ENCODE measurements at regions not wholly inside any gene's neighbourhood (a gene's known extent, or its start where the extent isn't known, plus 50 kb on each side); places are given as distances from the start of the nearest gene placed in this dataset.

DNA sequence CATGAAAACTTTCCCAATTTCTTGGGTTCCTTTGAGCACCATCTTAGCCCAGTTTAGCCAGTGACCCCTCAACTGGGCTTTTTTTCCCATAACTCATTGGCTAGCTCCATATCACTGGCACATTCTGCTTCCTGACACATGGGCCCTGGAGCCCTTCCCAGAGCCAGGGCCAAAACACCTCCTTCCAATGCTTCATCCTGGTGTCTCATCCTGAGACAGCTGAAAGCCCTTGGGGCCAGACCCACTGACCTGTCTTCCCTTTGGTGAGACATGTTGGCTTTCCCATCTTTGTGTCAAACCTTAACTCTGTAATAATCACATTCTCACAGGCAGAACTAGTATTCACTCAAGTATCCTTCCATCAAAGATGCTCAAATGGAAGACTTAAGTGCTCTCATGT is 82.6 kb upstream of the SMAD3 start:
- TF ChIP-seq, protein P1, sequence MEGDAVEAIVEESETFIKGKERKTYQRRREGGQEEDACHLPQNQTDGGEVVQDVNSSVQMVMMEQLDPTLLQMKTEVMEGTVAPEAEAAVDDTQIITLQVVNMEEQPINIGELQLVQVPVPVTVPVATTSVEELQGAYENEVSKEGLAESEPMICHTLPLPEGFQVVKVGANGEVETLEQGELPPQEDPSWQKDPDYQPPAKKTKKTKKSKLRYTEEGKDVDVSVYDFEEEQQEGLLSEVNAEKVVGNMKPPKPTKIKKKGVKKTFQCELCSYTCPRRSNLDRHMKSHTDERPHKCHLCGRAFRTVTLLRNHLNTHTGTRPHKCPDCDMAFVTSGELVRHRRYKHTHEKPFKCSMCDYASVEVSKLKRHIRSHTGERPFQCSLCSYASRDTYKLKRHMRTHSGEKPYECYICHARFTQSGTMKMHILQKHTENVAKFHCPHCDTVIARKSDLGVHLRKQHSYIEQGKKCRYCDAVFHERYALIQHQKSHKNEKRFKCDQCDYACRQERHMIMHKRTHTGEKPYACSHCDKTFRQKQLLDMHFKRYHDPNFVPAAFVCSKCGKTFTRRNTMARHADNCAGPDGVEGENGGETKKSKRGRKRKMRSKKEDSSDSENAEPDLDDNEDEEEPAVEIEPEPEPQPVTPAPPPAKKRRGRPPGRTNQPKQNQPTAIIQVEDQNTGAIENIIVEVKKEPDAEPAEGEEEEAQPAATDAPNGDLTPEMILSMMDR (IDR thresholded peaks at IDR 0.05 in 2 of 3, conservative IDR thresholded peaks at IDR 0.05 in 1 of 3; ENCODE audit: borderline replicate concordance in 1 of 3, insufficient read depth in 1 of 3, low read depth in 2 of 3, low read length in 2 of 3): no peak
- TF ChIP-seq POLR2AphosphoS5 (IDR thresholded peaks at IDR 0.05; ENCODE audit: low read depth, low read length) (no peak), YY1 (IDR thresholded peaks at IDR 0.05; ENCODE audit: extremely low read depth, insufficient replicate concordance, low read depth, low read length) (no peak)
